Thyroid gland (tissue), 4 donors: ENCODE measurements at regions not wholly inside any gene's neighbourhood (a gene's known extent, or its start where the extent isn't known, plus 50 kb on each side); places are given as distances from the start of the nearest gene placed in this dataset.

Experiments
- DNase-seq, 2 donors: peaks; one replicate each; pipeline ENCODE4 v3.0.0-alpha.2; 2019
- H3K27ac ChIP-seq, 3 donors: fragments of 200-600 bp; sonication (generic); 1 replicate in 2 of 3; 2 replicates in 1 of 3; pipeline ENCODE4 v1.5.1; 2016 to 2019; ENCODE audit warnings: mild to moderate bottlenecking in 1 of 3, moderate library complexity in 1 of 3
- H3K27me3 ChIP-seq: fragments of 200-600 bp; sonication (generic); one replicate; pipeline ENCODE4 v1.5.1; 2019
- H3K36me3 ChIP-seq, 2 donors: fragments of 200-600 bp; sonication (generic); one replicate each; pipeline ENCODE4 v1.5.1; 2016 to 2019
- H3K4me1 ChIP-seq, 2 donors: fragments of 200-600 bp; sonication (generic); one replicate each; pipeline ENCODE4 v1.5.1; 2017 to 2019
- H3K4me3 ChIP-seq, 3 donors: fragments of 200-600 bp; sonication (generic); replicated peaks in 1 of 3; 1 replicate in 2 of 3; 2 replicates in 1 of 3; pipeline ENCODE4 v1.5.1; 2016; ENCODE audit warnings: mild to moderate bottlenecking in 1 of 3
- H3K9me3 ChIP-seq: fragments of 200-600 bp; sonication (generic); one replicate; pipeline ENCODE4 v1.5.1; 2017
- CTCF ChIP-seq, 6 experiments: fragments of 200-600 bp in 3 of 6; fragments of 450-650 bp in 3 of 6; sonication (generic) in 3 of 6; IDR thresholded peaks; one replicate each; pipeline ENCODE4 v1.5.1; 2016 to 2019; ENCODE audit warnings: antibody characterized with exemption in 6 of 6, mild to moderate bottlenecking in 2 of 6, inconsistent platforms in 1 of 6, moderate library complexity in 1 of 6
- POLR2A ChIP-seq, 2 donors: fragments of 450-650 bp; IDR thresholded peaks; one replicate each; pipeline ENCODE4 v1.6.1; 2017; ENCODE audit warnings: antibody characterized with exemption in 2 of 2, mild to moderate bottlenecking in 2 of 2, moderate library complexity in 1 of 2
- WGBS, 2 donors: methylation state at CpG; one replicate each; pipeline ENCODE4 v1.1.5; 2017; 5-methylcytosine and 5-hydroxymethylcytosine counted together
- intact Hi-C: fragments of 100-400 bp; cut with DNase I; formaldehyde crosslinking; loops from one replicate; pipeline ENCODE4 v1.15.1; 2023

GRCh38 chr6:85172705-85173104 lies 277.2 kb upstream of the NT5E start:
- H3K36me3 ChIP-seq = no peaks in the 10 kb centered on the region
- no peak overlapping the region for H3K4me3 ChIP-seq
- no peak overlapping the region for H3K27ac ChIP-seq
- no peak for DNase-seq
- H3K27me3 ChIP-seq = no peaks in the 10 kb centered on the region
- intact Hi-C loops = no loop called here
- no peaks in the 10 kb centered on the region for H3K9me3 ChIP-seq
- no peaks in the 10 kb centered on the region for H3K4me1 ChIP-seq
- TF ChIP-seq POLR2A (IDR thresholded peaks at IDR 0.05) (no peak), CTCF (IDR thresholded peaks at IDR 0.05) (no peak)

- Histone ChIP-seq H3K27ac (no peak overlapping the region), H3K4me1 (no peaks in the 10 kb centered on the region), H3K9me3 (no peaks in the 10 kb centered on the region), H3K36me3 (no peaks in the 10 kb centered on the region), H3K4me3 (no peak overlapping the region), H3K27me3 (no peaks in the 10 kb centered on the region)
- TF ChIP-seq CTCF (IDR thresholded peaks at IDR 0.05) (no peak), POLR2A (IDR thresholded peaks at IDR 0.05) (no peak)
- intact Hi-C loops = no loop called here
- DNase-seq = no peak
- WGBS, 2 donors = 82 to 87% methylated on average over 2 of the region's 2 CpGs
Observed at GRCh38 chr6:85172161-85172560, 277.7 kb upstream of the NT5E start.

- H3K27ac ChIP-seq = no peak overlapping the region
- H3K4me3 ChIP-seq = no peak overlapping the region
- H3K36me3 ChIP-seq = no peaks in the 10 kb centered on the region
- no peaks in the 10 kb centered on the region for H3K27me3 ChIP-seq
- H3K4me1 ChIP-seq = no peaks in the 10 kb centered on the region
- no peak for DNase-seq
- intact Hi-C loops = no loop called here
- TF ChIP-seq CTCF (IDR thresholded peaks at IDR 0.05) (no peak), POLR2A (IDR thresholded peaks at IDR 0.05) (no peak)
- WGBS, 2 donors = 38 to 46% methylated on average over 2 of the region's 2 CpGs
- H3K9me3 ChIP-seq = no peaks in the 10 kb centered on the region
Observed at GRCh38 chr6:85169189-85169588, 280.7 kb upstream of the NT5E start.

- intact Hi-C loops = no loop called here
- 65 to 81% methylated on average over 2 of the region's 2 CpGs for WGBS, 2 donors
- H3K27ac ChIP-seq = no peak overlapping the region
- H3K27me3 ChIP-seq = no peaks in the 10 kb centered on the region
- H3K36me3 ChIP-seq = no peaks in the 10 kb centered on the region
- no peak for TF ChIP-seq POLR2A (IDR thresholded peaks at IDR 0.05)
- TF ChIP-seq CTCF (IDR thresholded peaks at IDR 0.05) = no peak
- H3K4me1 ChIP-seq = no peaks in the 10 kb centered on the region
- no peak for DNase-seq
- H3K4me3 ChIP-seq = no peak overlapping the region
- H3K9me3 ChIP-seq = no peaks in the 10 kb centered on the region
Observed at GRCh38 chr6:85168146-85168545, 281.7 kb upstream of the NT5E start.

- 85 to 88% methylated on average over 3 of the region's 3 CpGs for WGBS, 2 donors
- intact Hi-C loops = no loop called here
- Histone ChIP-seq H3K9me3 (no peaks in the 10 kb centered on the region), H3K36me3 (no peaks in the 10 kb centered on the region), H3K27me3 (no peaks in the 10 kb centered on the region), H3K4me1 (no peaks in the 10 kb centered on the region), H3K4me3 (no peak overlapping the region), H3K27ac (no peak overlapping the region)
- TF ChIP-seq POLR2A (IDR thresholded peaks at IDR 0.05) (no peak), CTCF (IDR thresholded peaks at IDR 0.05) (no peak)
- DNase-seq = no peak
Observed at GRCh38 chr6:85166114-85166741, 283.7 kb upstream of the NT5E start.
